Transverse colon (tissue), 3 donors: ENCODE measurements at regions not wholly inside any gene's neighbourhood (a gene's known extent, or its start where the extent isn't known, plus 50 kb on each side); places are given as distances from the start of the nearest gene placed in this dataset.

Source experiments
- POLR2A ChIP-seq: fragments of 450-650 bp; IDR thresholded peaks from one replicate; pipeline ENCODE4 v1.6.1; 2016; ENCODE audit warnings: antibody characterized with exemption, mild to moderate bottlenecking, moderate library complexity
- TF ChIP-seq, protein P1 (sequence below), 5 experiments: fragments of 200-600 bp in 3 of 5; fragments of 450-650 bp in 2 of 5; sonication (generic) in 3 of 5; IDR thresholded peaks; 1 replicate in 2 of 5; 2 replicates in 3 of 5; pipeline ENCODE4 v1.5.1; 2016 to 2017; ENCODE audit warnings: antibody characterized with exemption in 5 of 5, inconsistent platforms in 3 of 5, mild to moderate bottlenecking in 2 of 5, moderate library complexity in 1 of 5

- TF ChIP-seq, protein P1, sequence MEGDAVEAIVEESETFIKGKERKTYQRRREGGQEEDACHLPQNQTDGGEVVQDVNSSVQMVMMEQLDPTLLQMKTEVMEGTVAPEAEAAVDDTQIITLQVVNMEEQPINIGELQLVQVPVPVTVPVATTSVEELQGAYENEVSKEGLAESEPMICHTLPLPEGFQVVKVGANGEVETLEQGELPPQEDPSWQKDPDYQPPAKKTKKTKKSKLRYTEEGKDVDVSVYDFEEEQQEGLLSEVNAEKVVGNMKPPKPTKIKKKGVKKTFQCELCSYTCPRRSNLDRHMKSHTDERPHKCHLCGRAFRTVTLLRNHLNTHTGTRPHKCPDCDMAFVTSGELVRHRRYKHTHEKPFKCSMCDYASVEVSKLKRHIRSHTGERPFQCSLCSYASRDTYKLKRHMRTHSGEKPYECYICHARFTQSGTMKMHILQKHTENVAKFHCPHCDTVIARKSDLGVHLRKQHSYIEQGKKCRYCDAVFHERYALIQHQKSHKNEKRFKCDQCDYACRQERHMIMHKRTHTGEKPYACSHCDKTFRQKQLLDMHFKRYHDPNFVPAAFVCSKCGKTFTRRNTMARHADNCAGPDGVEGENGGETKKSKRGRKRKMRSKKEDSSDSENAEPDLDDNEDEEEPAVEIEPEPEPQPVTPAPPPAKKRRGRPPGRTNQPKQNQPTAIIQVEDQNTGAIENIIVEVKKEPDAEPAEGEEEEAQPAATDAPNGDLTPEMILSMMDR (IDR thresholded peaks at IDR 0.05) = peak in 1 of 5 experiments; percentile 15
- no peak for TF ChIP-seq POLR2A
These were observed 77.7 kb upstream of the ADAMTSL1 start for GRCh38 chr9:18396102-18396728.
